GM21447 (cell line): ENCODE measurements at regions not wholly inside any gene's neighbourhood (a gene's known extent, or its start where the extent isn't known, plus 50 kb on each side); places are given as distances from the start of the nearest gene placed in this dataset.

Experiments
- ATAC-seq: cut with Tn5 transposase; IDR thresholded peaks from one replicate; pipeline ENCODE4 v1.9.1; 2021; ENCODE audit not compliant: unreplicated experiment

DNA sequence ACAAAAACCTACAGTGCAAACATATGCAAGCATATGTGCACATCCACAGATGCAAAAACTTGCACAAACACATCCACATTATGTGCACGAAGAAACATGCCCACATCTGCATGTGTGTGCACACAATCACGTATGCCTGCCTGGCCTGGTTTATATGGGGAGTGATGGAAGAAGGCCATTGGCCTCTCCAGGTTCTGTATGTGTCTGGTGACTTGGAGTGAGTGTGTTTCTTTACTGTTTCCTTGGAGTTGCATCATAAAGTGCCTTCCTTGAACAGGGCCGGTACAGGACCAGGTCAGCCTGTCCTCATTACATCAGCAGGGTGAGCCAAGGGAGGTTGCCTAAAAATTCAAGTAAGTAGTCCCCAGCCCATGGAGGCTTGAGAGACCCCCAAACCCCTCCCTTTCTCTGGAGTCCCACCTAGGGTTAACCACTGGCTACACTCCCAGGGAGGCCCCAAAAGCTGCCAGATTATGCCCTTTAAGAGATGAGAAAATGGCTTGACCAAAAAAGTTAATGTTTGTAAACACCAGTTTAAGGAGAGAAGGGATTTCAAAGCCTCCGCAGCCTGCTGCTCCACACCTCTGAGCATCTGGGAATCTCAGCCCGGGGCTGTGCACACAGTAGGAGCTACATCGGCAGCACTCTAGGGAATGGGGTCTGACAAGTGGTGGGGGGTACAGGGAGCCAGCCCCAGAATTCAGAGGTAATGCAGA lies 140.8 kb downstream of the VEGFA start:
- ATAC-seq = no peak

DNA sequence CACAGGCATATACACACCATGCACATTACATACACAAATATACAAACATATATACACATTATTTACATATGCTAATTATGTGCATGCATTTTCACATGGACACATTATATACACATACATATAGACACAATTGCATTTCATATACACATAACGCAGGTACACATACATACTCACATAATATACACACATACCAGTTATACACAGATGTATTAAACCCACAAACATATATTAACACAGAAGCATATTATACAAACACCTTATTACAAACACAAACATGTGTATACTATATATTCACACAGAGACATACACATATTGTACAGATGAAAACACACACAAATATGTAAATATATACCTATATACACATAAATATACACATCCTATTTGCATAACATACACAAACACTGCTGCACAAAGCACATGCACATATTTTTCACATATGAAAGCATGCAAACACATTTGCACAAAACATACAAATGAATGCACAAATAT lies 140.2 kb downstream of the VEGFA start:
- no peak for ATAC-seq

DNA sequence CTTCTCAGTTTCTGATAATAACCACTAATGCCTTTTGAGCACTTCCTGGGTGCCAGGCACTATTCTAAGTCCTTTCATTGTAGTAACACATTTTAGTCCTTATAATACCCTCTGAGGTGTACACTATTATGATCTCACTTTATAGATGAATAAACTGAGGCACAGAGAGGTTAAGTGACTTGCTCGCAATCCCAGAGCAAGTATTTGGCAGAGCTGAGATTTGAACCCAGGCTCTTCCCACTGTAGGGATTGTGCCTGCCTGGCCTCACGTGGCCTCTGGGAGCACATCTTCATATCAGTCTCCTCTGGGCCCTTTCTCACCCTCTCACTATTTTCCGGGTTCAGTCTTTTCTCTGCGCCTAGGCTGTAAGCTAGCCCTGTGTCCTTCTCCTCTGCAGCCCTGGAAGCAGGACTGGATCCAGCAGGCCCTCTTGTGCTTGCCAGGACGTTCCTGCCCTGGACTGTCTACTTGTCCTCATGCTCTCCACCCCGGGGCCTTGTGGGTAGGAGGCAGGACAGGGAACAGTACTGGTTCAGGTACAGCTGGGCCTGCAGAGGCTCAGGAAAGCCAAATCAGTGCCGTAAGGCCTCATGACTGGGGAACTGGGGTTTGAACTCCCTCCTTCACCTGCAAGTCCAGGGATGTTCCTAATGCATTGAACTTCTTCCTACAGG lies 139.6 kb downstream of the VEGFA start:
- ATAC-seq = no peak

DNA sequence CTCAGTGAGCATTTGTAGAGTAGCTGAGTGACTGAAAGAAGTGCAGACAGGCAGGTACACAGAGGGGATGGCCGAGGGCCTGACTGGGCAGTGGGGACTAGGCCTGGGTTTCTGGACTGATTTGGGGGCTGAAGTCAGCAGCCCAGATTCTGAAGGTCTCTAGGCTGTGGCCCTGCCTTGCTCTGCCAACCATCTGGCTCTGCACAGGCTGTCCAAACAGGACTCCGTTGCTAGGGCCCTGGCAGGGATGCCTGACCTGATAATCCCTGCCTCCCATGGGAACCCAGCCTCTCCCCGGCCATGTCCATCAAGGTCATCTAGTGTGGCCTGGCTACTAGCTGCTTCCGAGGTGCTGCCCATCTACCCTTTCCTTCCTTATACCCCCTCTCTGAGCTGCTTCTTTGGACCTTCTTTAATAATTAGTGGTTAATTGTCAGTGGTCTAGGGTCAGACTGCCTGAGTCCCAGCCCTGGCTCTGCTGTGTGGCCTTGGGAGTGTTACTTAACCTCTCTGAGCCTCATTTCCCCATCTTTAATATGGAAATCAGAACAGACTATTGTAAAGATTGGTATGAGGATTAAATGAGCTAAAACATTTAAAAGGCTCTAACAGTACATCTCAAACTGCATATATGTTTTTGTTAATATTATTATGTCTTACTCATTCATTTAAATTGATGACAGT lies 137.9 kb downstream of the VEGFA start:
- no peak for ATAC-seq

DNA sequence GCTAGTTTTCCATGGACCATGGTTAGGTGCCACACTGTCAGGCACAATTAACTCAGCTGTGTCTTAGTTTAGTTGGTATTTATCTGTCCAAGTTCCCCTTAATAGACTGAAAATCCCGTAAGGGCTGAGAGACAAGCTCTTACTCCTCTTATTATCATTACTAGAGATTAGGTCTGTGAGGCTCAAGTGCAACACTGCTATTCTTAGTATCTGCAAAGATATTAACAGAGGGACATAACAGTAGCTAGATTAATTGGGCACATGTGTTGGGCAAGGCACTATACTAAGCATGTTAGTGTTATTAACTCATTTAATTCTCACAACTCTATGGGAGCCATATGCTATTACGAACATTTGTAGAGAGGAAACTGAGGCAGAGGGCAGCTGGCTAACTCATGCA lies 137.3 kb downstream of the VEGFA start:
- no peak for ATAC-seq

DNA sequence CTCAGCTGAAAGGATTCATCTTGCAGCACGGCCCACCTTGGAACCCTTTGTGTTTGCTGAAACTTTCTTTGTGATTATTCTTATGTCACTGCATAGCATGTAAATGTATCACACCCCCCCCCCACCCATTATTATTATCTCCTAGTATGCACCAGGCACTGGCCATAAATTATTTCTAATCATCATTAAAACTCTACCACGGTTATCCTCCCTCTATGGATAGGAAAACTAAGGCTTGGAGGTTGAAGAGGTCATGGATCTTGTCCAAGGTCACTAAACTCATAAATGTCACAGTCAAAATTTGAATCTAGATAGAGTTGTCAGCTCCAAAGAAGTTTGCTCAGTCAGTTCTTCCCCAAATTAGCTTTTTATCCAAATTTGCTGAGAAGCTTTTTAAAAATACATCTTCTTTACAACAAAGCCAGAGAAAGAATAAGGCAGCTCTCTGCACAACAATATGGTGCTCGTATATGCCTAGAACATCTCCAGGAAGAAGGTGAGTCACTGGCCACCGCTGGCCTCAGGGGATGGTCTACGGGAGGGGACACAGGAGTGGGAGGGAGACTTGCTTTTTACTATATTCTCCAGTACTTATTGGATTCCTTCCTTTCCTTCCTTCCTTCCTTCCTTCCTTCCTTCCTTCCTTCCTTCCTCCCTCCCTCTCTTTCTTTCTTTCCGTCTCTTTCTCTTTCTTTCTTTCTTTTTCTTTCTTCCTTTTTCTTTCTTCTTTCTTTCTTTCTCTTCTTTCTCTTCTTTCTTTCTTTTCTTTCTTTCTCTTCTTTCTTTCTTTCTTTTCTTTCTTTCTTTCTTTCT lies 134.5 kb downstream of the VEGFA start:
- ATAC-seq = no peak

DNA sequence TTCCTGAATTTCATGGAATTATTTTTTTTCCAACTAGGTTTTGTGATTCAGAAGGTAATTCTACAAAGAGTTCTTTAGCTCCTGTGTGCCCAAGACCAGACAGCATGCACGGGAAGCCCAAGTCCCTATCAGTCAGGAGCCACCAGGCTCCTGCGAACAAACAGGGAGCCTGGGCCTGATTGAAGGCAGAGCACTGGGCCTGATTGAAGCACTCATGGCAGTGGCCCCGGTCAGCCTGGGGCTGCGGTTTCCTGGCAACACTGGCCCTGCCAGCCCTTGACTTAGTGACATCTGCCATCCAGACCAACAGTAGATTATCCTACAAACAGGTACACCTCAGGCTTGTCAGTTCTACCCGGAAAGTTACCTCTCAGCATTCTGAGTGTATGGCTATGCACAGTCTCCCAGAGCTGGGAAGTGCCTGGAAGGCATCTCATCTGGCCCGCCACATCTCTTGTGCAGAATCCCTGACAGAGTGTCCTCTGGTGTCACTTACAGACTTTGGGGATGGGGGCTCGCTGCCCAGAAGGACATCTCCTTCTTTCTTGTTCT lies 133.8 kb downstream of the VEGFA start:
- ATAC-seq = no peak

DNA sequence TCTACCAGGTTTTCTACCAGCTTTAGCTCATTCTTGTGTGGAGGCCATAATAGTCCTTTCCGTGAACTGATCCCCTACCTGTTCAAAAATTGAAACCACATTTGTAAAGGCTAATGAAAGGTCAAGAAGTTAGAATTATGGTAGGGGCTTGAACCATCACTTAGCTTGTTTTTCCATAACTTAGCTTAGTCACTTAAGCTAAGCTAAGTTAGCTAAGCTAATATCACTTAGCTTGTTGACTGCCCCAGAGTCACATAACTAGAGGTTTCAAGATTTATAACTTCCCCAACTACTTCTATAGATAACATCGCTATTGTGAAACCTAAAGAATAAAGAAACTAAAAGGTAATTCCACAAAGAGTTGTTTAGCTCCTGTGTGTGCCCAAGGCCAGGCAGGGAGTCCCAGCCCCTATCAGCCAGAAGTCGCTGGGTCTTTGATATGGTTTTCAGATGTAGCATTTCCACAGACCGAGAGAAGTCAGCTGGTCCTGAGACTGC lies 131.8 kb downstream of the VEGFA start:
- no peak for ATAC-seq

DNA sequence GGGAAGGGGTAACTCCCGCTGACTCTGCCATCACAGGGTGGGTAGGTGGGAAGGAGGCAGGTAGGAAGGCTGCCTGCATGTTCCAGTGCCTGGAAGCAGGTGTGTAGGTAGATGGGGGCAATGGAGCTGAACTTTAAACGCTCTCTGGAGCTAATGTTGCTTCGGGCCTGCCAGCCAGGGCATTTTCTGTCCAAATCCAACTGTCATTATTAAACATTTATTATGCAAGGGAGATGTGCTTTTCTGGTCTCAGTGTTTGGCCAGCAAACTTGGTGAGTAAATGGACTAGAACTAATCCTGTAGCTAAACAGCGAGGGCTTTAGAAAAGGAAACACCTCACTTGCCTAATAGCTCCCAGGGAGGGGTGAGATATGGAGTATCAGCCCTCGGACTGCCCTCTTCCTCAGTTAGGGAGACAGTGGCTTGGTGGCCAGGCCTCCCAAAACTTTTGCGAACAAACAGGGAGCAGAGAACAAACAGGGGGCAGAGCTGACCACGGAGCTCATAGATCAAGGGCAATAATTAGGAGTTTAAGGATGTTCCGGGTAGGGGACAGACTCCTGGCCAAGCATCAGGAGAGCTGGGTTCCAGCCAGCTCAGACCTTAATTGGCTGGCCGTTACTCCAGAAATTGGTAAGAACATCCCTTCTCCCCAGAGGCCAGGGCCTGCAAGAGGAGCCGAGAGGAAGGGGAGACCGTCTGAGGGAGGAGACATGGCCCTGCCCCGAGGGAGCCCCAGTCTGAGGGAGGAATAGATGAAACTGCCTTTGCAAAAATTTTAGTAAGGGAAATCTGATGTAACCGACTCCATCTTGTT lies 131.1 kb downstream of the VEGFA start:
- ATAC-seq = no peak

DNA sequence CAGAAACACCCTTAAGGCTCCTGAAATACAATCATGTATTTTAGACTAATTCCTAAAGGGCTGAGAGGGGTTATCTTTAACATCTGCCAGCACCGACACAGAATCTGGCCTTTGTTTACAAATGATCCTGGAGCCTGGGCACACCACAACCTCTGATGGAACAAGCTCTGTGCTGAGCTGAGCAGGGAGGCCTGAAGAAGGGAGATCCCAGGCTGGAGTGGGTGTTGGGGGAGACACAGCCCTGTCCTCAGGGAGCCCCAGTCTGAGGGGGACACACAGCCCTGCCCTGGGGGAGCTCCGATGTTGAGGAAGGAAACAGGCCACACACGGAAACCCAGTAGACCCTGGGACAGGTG lies 130.5 kb downstream of the VEGFA start:
- ATAC-seq = no peak

DNA sequence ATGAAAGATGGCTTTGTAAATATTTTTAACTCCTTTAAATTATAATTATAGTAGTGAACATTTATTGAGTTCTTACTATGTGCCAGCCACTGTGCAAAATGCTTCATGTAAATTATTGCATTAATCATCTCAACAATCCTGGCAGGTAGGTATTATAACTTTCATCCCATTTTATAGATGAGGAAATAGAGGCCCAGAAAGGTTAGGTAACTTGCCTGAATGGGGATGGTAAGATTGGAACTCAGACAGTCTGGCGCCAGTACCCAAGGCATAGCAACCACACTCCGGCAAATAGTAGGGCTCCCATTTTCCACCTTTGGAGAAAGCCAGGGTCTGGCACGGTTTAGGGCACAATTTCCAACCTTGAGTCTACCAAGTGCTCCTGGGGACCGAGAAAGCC lies 129.8 kb downstream of the VEGFA start:
- ATAC-seq = no peak

DNA sequence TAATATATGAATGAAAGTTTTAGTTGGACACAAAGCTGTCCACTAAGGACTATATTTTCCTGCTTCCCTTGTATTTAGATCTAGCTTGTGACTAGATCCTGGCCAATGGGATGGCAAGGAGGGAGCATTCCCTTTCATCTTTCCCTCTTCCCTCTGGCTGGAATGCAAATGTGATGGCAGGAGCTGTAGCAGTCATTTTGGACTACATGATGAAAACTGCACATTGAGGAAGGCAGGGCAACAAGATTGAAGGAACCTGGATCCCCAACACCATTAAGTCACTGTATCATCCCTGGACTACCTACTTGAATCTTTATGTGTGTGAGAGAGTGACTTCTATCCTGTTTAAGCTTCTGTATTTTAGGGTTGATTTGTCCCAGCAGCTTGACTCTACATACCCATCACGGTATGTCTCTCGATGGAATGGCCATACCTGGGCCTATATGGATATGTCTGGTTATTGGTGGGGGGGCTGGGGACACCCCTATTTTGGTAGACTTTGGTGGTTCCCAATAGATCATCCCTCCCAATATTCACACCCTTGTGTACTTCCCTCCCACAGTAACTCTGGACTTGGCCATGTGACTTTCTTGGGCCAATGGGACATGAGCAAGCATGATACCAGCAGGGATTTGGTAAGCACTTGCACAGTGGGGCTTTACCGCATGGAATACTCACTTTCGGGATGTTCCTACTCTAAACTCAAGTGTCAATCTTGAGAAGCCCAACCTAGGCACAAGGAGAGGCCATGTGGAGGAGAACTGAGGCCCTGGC lies 128.5 kb downstream of the VEGFA start:
- no peak for ATAC-seq

DNA sequence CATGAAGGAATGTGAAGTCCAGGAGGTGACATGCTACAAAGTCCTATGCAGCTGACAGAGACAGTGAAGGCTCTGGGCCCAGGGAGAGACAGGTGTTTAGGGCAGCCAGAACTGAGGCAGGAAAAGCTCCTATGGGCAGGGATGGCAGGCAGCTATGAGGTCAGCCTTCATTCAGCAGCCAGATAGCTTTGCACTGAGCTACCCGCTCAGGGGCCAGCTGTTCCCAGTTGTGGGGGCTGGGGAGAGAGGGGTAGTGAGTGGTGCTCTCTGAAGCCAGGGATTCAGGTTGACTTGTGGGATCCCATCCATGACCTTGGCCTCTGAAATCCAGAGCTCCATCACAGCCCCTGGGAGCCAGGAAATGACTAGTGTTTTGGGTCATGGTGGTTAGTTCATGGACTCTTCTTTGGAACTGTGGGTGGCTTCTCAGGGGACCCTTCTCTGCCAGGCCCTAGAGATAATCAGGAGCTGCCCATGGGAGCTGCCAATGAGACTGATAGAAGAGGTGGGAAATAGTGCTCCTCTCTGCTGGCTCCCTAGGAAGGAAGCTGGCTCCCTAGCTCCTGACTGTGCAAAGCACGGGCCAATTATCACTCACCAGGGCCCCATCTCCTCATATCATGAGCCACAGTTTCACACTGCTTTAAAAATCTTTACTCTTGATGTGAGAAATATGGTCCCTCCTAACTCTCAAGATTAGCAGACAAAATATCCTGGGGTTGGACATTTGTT lies 127.7 kb downstream of the VEGFA start:
- no peak for ATAC-seq

DNA sequence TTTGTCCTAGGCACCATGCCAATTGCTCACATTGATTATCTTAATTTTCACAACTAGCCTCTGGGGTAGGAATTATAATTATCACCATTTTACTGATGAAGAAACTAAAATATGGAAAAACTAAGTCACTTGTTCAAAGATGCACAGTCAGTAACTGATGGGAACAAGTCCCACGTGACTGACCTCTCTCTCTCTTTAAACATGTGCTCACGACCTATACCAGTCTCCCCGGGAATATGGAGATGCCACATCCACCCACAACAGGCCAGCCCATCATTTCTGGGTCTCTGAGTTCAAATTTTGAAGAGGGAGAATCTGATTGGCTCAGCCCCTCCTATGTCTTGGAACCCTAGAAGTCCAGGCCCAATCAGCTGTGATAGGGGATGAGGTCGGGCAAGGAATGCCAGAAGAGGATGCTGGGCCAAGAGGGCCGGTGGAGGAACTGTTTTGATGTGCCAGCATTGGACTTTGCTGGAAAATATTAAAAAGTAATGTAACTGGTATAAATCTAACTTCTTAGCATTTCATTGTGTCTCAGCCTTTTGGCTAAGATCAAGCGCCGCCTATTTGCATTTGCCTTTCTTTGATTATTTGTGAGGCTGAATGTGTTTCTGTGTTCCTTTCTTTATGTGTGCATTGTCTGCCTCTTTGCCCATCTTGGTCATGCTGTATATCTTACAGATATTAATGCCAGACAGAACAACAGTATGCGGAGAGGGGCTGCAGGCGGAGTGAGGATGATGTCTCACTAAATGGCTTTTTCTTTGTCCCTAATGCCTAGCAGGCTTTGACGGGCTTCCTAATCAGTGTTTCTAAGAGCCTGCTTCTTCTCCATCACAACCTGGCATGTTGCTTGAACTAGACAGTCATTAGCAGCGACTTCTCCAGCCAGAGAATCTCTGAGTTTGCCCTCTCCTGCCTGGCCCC lies 126.6 kb downstream of the VEGFA start:
- ATAC-seq = no peak

DNA sequence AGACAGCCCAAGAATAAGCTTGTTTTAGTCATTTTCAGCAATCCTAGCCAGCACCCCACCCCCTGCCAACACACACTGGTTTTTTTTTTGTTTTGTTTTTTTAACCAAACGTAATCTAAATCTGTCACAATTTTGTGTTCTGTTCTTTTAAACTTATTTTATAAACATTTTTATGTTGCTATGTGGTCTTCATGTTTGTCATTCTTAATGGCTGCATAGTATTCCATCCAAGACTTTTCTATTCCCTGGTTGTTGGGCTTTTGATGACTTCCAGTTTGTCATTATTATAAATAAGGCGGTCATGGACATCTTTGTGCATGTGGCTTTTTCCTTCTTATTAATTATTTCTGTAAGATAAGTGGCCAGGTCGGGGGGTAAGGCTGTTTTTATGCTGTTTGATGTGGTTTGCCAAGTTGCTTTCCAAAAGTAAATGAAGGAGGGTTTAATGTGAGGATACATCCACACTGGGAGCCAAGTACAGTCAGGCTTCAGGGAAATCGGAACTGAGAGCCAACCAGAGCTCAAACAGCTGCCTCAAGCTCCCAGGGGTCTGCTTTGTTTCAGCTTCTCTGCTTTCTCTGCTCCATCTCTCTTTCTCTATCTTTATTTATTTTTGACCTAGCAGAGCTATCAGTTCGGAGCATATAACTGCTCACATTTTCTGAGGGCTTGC lies 125.8 kb downstream of the VEGFA start:
- ATAC-seq = no peak

DNA sequence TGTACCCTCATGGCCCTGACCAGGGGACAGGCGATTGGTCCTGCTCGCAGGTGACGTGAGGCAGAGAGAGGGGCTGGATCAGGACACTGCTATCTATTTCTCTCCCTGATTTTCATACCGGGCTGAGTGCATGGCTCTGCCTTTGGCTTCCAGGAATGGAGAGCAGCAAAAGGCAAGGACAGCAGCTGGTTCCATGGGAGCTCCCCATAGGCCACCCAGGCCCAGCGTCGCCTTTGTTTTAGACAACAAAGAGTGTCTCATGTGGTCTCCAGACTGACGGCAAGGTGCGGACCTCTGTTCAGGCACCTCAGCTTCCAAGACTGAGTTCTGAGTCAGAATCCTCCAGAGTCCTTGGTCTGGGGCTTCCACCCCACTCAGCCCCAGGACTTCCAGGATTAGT lies 123.1 kb downstream of the VEGFA start:
- ATAC-seq = no peak
